Hematopoietic multipotent progenitor cell treated with erythropoietin and hydrocortisone succinate and interleukin-3 and kit ligand, for 8 days (in vitro differentiated cells): ENCODE measurements at regions not wholly inside any gene's neighbourhood (a gene's known extent, or its start where the extent isn't known, plus 50 kb on each side); places are given as distances from the start of the nearest gene placed in this dataset.
"Not testable (repeated sequence)": the region's sequence is repeated elsewhere in the genome, so short reads cannot be mapped to it uniquely, and the experiment has no call there.

Experiments
- DNase-seq: peaks from one replicate; pipeline ENCODE4 v3.0.0-alpha.2; 2015

- DNase-seq = no peak
Observed at GRCh38 chr14:41051801-41052200, 554.9 kb upstream of the LRFN5 start.

GRCh38 chr14:41047763-41048162 lies 558.9 kb upstream of the LRFN5 start:
- no peak for DNase-seq

- no peak for DNase-seq
Observed at GRCh38 chr14:41037388-41037787, 569.3 kb upstream of the LRFN5 start.

GRCh38 chr14:41034969-41035368 lies 571.7 kb upstream of the LRFN5 start:
- DNase-seq = no peak

- no peak for DNase-seq
Observed at GRCh38 chr14:41022932-41023331, 583.7 kb upstream of the LRFN5 start.

GRCh38 chr14:41016213-41016612 lies 590.5 kb upstream of the LRFN5 start:
- DNase-seq = no peak

- no peak for DNase-seq
Observed at GRCh38 chr14:41000350-41000749, 606.3 kb upstream of the LRFN5 start.

- no peak for DNase-seq
Observed at GRCh38 chr14:40989260-40989659, 617.4 kb upstream of the LRFN5 start.

GRCh38 chr14:40987481-40987880 lies 619.2 kb upstream of the LRFN5 start:
- DNase-seq = no peak

GRCh38 chr14:40986655-40987054 lies 620.0 kb upstream of the LRFN5 start:
- DNase-seq = no peak

- no peak for DNase-seq
Observed at GRCh38 chr14:40985584-40985983, 621.1 kb upstream of the LRFN5 start.

GRCh38 chr14:40983604-40984003 lies 623.1 kb upstream of the LRFN5 start:
- no peak for DNase-seq

- DNase-seq = no peak
Observed at GRCh38 chr14:40981247-40981646, 625.4 kb upstream of the LRFN5 start.

GRCh38 chr14:40960257-40960656 lies 646.4 kb upstream of the LRFN5 start:
- not testable (repeated sequence) for DNase-seq

GRCh38 chr14:40955131-40955505 lies 651.6 kb upstream of the LRFN5 start:
- DNase-seq = no peak

GRCh38 chr14:40954448-40955130 lies 652.1 kb upstream of the LRFN5 start:
- DNase-seq = not testable (repeated sequence)

- DNase-seq = no peak
Observed at GRCh38 chr14:40944521-40944920, 662.2 kb upstream of the LRFN5 start.

- DNase-seq = no peak
Observed at GRCh38 chr14:40936861-40937260, 669.8 kb upstream of the LRFN5 start.

- no peak for DNase-seq
Observed at GRCh38 chr14:40920380-40920779, 686.3 kb upstream of the LRFN5 start.

- DNase-seq = no peak
Observed at GRCh38 chr14:40911141-40911540, 695.5 kb upstream of the LRFN5 start.

GRCh38 chr14:40909906-40910305 lies 696.8 kb upstream of the LRFN5 start:
- DNase-seq = no peak

- DNase-seq = no peak
Observed at GRCh38 chr14:40903709-40904108, 703.0 kb upstream of the LRFN5 start.

- no peak for DNase-seq
Observed at GRCh38 chr14:40899435-40899834, 707.2 kb upstream of the LRFN5 start.

- no peak for DNase-seq
Observed at GRCh38 chr14:40894846-40895245, 711.8 kb upstream of the LRFN5 start.

- DNase-seq = no peak
Observed at GRCh38 chr14:40889126-40889525, 717.5 kb upstream of the LRFN5 start.

- DNase-seq = no peak
Observed at GRCh38 chr14:40887912-40888311, 718.8 kb upstream of the LRFN5 start.
